AG04449 (cell line): ENCODE measurements at regions not wholly inside any gene's neighbourhood (a gene's known extent, or its start where the extent isn't known, plus 50 kb on each side); places are given as distances from the start of the nearest gene placed in this dataset.

Experiments used
- CTCF ChIA-PET: fragments of 350-600 bp; formaldehyde crosslinking; extraction: SDS; loops from one replicate; lab custom pipeline; 2021; ENCODE audit warnings: antibody characterized with exemption; lab: Yijun Ruan, JAX
- POLR2A ChIA-PET: fragments of 400-600, 350-600 bp; formaldehyde crosslinking; extraction: SDS; loops from one replicate; lab custom pipeline; 2020; ENCODE audit warnings: antibody characterized with exemption, inconsistent platforms; lab: Yijun Ruan, JAX
- DNase-seq: peaks from one replicate; pipeline ENCODE4 v3.0.0-alpha.2; 2010; ENCODE audit warnings: low read depth, low spot score
- H3K4me3 ChIP-seq: 2 replicates; pipeline ENCODE4 v1.5.1; 2011; ENCODE audit warnings: low read depth, mild to moderate bottlenecking, control low read depth, low read length
- TF ChIP-seq, protein P1 (sequence below): IDR thresholded peaks from one replicate; pipeline ENCODE4 v1.5.1; 2011; ENCODE audit warnings: mild to moderate bottlenecking, moderate library complexity, low read length, control low read depth, inconsistent platforms; ENCODE audit not compliant: insufficient read depth; ENCODE audit errors: missing control alignments

DNA sequence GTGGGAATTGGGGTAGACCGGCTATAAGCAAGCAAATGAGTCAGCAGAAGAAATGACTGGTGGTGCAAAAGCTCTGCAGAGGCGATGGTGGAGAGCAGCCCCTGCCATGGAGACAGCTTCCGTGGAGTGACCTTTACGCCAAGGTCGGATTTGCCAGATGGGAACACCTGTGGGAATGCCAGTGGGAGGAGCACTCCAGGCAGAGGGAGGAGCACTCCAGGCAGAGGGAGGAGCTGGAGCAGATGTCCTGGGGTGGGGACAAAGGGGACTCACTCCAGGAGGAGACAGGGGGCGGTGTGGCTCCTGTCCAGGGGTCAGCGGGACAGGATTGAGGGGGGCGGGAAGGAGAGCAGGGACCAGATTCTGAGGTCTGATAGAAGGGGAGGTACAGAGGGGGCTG is 258.8 kb upstream of the CTBP2 start:
- TF ChIP-seq, protein P1, sequence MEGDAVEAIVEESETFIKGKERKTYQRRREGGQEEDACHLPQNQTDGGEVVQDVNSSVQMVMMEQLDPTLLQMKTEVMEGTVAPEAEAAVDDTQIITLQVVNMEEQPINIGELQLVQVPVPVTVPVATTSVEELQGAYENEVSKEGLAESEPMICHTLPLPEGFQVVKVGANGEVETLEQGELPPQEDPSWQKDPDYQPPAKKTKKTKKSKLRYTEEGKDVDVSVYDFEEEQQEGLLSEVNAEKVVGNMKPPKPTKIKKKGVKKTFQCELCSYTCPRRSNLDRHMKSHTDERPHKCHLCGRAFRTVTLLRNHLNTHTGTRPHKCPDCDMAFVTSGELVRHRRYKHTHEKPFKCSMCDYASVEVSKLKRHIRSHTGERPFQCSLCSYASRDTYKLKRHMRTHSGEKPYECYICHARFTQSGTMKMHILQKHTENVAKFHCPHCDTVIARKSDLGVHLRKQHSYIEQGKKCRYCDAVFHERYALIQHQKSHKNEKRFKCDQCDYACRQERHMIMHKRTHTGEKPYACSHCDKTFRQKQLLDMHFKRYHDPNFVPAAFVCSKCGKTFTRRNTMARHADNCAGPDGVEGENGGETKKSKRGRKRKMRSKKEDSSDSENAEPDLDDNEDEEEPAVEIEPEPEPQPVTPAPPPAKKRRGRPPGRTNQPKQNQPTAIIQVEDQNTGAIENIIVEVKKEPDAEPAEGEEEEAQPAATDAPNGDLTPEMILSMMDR, result no peak
- ChIA-PET POLR2A (interaction anchor here (0.6 kb wide), 1 partner anchor 16 kb away, joined by 3 read pairs; no protein-coding TSS in a partner anchor), CTCF (no interaction called here)
- no peak overlapping the region for H3K4me3 ChIP-seq
- no peak for DNase-seq

DNA sequence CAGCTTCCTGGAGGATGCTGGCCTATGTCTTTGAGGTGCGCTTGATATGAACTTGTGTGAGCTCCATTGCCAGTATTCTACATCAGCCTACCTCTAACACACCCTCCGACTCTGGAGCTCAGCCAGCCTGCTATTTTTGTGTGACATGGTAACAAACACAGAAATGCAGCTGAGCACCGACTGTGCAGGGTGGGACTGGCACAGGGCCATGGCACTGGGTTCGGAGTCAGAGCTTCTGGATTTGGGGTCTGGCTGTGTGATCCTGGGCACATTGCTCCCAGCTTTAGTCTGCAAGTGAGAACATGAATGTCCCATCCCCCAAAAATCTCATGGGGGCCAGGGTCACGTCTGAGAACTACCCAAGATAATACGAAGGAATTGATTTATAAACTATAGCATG is 257.2 kb upstream of the CTBP2 start:
- TF ChIP-seq, protein P1, result no peak
- ChIA-PET CTCF (interaction anchor here (1.7 kb wide), 1 partner anchor 19 kb away, joined by 5 read pairs; no protein-coding TSS in a partner anchor), POLR2A (no interaction called here)
- no peak overlapping the region for H3K4me3 ChIP-seq
- no peak for DNase-seq

DNA sequence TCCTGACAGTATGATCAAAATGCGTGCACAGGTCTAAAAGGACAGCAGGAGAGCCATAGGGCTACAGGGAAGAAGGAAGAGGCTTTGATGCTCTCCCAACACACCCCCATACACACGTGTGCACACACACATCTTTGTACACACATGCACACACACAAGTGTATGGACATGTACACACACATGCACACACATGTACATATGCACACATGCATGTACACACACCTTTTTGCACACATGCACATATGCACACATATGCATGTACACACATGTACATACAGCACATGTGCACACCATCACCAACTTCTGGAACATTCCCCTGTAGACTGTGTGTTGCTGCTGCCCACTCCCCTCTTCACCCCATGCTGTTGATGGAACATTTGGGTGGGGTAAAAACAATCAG is 255.6 kb upstream of the CTBP2 start:
- POLR2A ChIA-PET, result no interaction called here
- TF ChIP-seq, protein P1, result no peak
- DNase-seq, result no peak
- CTCF ChIA-PET, result interaction anchor here (1.7 kb wide), 1 partner anchor 21 kb away, joined by 5 read pairs; no protein-coding TSS in a partner anchor
- H3K4me3 ChIP-seq, result no peak overlapping the region

DNA sequence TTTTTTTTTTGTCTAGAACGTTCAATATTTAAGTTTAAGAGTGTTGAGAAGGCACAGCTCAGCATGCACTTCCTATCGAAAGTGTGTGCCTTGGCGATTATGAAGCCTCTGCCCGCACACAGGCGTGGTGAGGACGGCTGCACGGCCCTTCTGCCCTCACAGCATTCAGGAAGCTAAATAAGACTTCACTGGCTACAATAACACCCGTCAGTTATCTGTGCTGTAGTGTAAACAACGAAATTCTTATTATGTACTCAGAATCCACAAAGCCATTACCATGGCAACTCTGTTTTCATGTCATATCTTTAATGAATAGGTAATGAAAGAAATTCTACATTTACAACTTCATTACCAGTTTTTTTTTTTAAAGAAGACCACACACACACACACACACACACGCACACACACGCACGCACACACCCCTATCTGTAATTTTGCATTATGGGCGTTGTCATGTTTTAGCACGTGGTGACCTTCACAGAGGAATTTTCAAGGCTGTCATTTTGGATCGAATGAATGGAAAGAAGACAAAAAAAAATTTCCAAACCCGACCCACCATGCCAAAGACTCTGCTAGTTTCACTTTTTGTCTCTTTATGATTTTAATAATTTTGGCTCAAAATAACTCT is 254.8 kb upstream of the CTBP2 start:
- TF ChIP-seq, protein P1, result no peak
- no peak overlapping the region for H3K4me3 ChIP-seq
- no peak for DNase-seq
- ChIA-PET POLR2A (no interaction called here), CTCF (no interaction called here)

DNA sequence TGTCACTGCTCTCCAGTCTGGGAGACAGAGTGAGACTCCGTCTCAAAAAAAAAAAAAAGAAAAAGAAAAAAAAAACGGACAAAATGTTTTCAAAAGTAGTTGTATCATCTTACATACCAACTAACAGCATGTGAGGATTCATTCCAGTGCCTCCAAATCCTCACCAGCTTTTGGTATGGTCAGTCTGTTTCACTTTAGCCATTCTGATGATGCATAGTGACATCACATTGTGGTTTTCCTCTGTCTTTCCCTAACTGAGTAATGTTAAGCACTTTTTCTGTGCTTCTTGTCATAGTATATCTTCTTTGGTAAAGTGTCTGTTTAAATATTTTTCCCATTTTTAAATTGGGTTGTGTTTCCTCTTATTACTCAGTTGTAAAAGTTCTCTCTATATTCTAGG is 251.4 kb upstream of the CTBP2 start:
- peak; percentile 57 for DNase-seq
- ChIA-PET POLR2A (no interaction called here), CTCF (no interaction called here)
- H3K4me3 ChIP-seq, result no peak overlapping the region
- TF ChIP-seq, protein P1, result no peak

DNA sequence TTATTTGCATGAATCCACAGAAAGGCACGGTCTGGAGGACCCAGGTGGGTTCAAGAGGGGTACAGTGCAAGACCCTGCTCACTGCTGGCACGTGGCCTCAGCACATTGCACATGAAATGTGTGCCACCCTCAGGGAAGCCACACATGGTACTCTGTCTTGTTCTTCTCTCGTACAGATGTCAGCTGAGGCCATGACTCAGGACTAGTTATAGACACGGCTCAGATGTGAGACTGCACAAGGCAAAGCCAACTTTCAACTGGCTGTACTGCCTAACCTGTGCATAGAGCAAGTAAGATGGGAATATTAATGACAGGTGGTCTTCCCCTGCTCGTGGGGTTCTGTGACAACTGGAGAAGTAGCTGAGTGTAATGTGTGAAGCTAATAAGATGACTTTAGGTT is 249.4 kb upstream of the CTBP2 start:
- CTCF ChIA-PET, result no interaction called here
- POLR2A ChIA-PET, result no interaction called here

More for the DNA sequence above, 249.4 kb upstream of the CTBP2 start:
- TF ChIP-seq, protein P1, result no peak
- no peak for DNase-seq
- H3K4me3 ChIP-seq, result no peak overlapping the region
